GM23248 (cell line): ENCODE measurements at regions not wholly inside any gene's neighbourhood (a gene's known extent, or its start where the extent isn't known, plus 50 kb on each side); places are given as distances from the start of the nearest gene placed in this dataset.

Source experiments
- DNase-seq: peaks from one replicate; pipeline ENCODE4 v3.0.0-alpha.2; 2015
- H2AFZ ChIP-seq: fragments of 200-600 bp; sonication (generic); 2 replicates; pipeline ENCODE4 v1.6.1; 2016; ENCODE audit warnings: antibody characterized with exemption
- H3F3A ChIP-seq: fragments of 200-600 bp; sonication (generic); 2 replicates; pipeline ENCODE4 v1.6.1; 2016; ENCODE audit warnings: mild to moderate bottlenecking, antibody characterized with exemption, mixed run types; ENCODE audit not compliant: insufficient read depth
- H3K27ac ChIP-seq: fragments of 200-600 bp; sonication (generic); 2 replicates; pipeline ENCODE4 v1.5.1; 2016; ENCODE audit warnings: mild to moderate bottlenecking
- H3K27me3 ChIP-seq: fragments of 200-600 bp; sonication (generic); replicated peaks from 2 replicates; pipeline ENCODE4 v1.6.1; 2016; ENCODE audit warnings: mild to moderate bottlenecking; ENCODE audit not compliant: insufficient read depth
- H3K36me3 ChIP-seq: fragments of 200-600 bp; sonication (generic); 2 replicates; pipeline ENCODE4 v1.6.1; 2016; ENCODE audit warnings: low read depth, mild to moderate bottlenecking
- H3K4me1 ChIP-seq: fragments of 200-600 bp; sonication (generic); 2 replicates; pipeline ENCODE4 v1.6.1; 2016; ENCODE audit warnings: mild to moderate bottlenecking; ENCODE audit not compliant: insufficient read depth
- H3K4me2 ChIP-seq: fragments of 200-600 bp; sonication (generic); one replicate; pipeline ENCODE4 v1.6.1; 2016; ENCODE audit warnings: mild to moderate bottlenecking; ENCODE audit not compliant: unreplicated experiment
- H3K4me3 ChIP-seq: fragments of 200-600 bp; sonication (generic); 2 replicates; pipeline ENCODE4 v1.5.1; 2016; ENCODE audit warnings: mild to moderate bottlenecking
- H3K79me2 ChIP-seq: fragments of 200-600 bp; sonication (generic); 2 replicates; pipeline ENCODE4 v1.6.1; 2016; ENCODE audit warnings: mild to moderate bottlenecking; ENCODE audit not compliant: insufficient read depth
- H3K9ac ChIP-seq: fragments of 200-600 bp; sonication (generic); 2 replicates; pipeline ENCODE4 v1.6.1; 2016; ENCODE audit warnings: mild to moderate bottlenecking
- H3K9me2 ChIP-seq: fragments of 200-600 bp; sonication (generic); 2 replicates; pipeline ENCODE4 v1.6.1; 2016; ENCODE audit warnings: mixed run types, mild to moderate bottlenecking, moderate library complexity; ENCODE audit not compliant: insufficient read depth
- H3K9me3 ChIP-seq: fragments of 200-600 bp; sonication (generic); one replicate; pipeline ENCODE4 v1.6.1; 2017; ENCODE audit warnings: low read depth
- H4K20me1 ChIP-seq: fragments of 200-600 bp; sonication (generic); 2 replicates; pipeline ENCODE4 v1.6.0; 2016; ENCODE audit not compliant: insufficient read depth
- EZH2 ChIP-seq: fragments of 200-600 bp; sonication (generic); IDR thresholded peaks from 2 replicates; pipeline ENCODE4 v1.6.1; 2018; ENCODE audit warnings: antibody characterized with exemption, mild to moderate bottlenecking; ENCODE audit not compliant: insufficient read depth, poor library complexity, severe bottlenecking
- EZH2phosphoT487 ChIP-seq: fragments of 200-600 bp; sonication (generic); IDR thresholded peaks from 2 replicates; pipeline ENCODE4 v1.6.1; 2018; ENCODE audit warnings: antibody characterized with exemption, moderate library complexity, mild to moderate bottlenecking, low read depth; ENCODE audit not compliant: insufficient read depth
- WGBS, 2 experiments: methylation state at CpG; one replicate each; pipeline ENCODE4 v1.1.6; 2015 to 2017; ENCODE audit warnings: low lambda C conversion rate in 2 of 2, low coverage in 1 of 2; ENCODE audit errors: missing lambda C conversion rate in 2 of 2; 5-methylcytosine and 5-hydroxymethylcytosine counted together
- in situ Hi-C: fragments of 300-500 bp; cut with MboI; formaldehyde crosslinking; loops from 2 replicates; pipeline ENCODE4 v1.15.0; 2020

GRCh38 chr10:37675449-37675848 lies 182.0 kb downstream of the ZNF248 start:
- H3K9me3 ChIP-seq: no peaks in the 10 kb centered on the region
- 43 to 51% methylated on average over 4 of the region's 4 CpGs for WGBS, 2 experiments
- no peak overlapping the region for H3K4me2 ChIP-seq
- no peaks in the 10 kb centered on the region for H3F3A ChIP-seq
- no peak for DNase-seq
- H3K79me2 ChIP-seq: no peaks in the 10 kb centered on the region
- H3K36me3 ChIP-seq: no peaks in the 10 kb centered on the region
- H3K4me3 ChIP-seq: no peak overlapping the region
- TF ChIP-seq EZH2phosphoT487 (no peak), EZH2 (no peak)
- no peaks in the 10 kb centered on the region for H3K9me2 ChIP-seq
- no peak overlapping the region for H3K27ac ChIP-seq
- H3K4me1 ChIP-seq: no peaks in the 10 kb centered on the region
- in situ Hi-C loops: no loop called here
- H4K20me1 ChIP-seq: no peaks in the 10 kb centered on the region
- no peak overlapping the region for H3K9ac ChIP-seq
- H2AFZ ChIP-seq: no peak overlapping the region
- no peaks in the 10 kb centered on the region for H3K27me3 ChIP-seq

- H3K9ac ChIP-seq: no peak overlapping the region
- H2AFZ ChIP-seq: no peak overlapping the region
- WGBS, 2 experiments: 0% methylated on average over 1 of the region's 1 CpG
- in situ Hi-C loops: no loop called here
- no peaks in the 10 kb centered on the region for H3K27me3 ChIP-seq
- no peak for DNase-seq
- H4K20me1 ChIP-seq: no peaks in the 10 kb centered on the region
- no peak overlapping the region for H3K4me3 ChIP-seq
- H3K9me3 ChIP-seq: no peaks in the 10 kb centered on the region
- H3F3A ChIP-seq: no peaks in the 10 kb centered on the region
- no peaks in the 10 kb centered on the region for H3K79me2 ChIP-seq
- H3K4me1 ChIP-seq: no peaks in the 10 kb centered on the region
- H3K27ac ChIP-seq: no peak overlapping the region
- TF ChIP-seq EZH2phosphoT487 (no peak), EZH2 (no peak)
- no peaks in the 10 kb centered on the region for H3K36me3 ChIP-seq
- no peak overlapping the region for H3K4me2 ChIP-seq
- H3K9me2 ChIP-seq: no peaks in the 10 kb centered on the region
Measured at GRCh38 chr10:37671802-37672201, 185.6 kb downstream of the ZNF248 start.

GRCh38 chr10:37667736-37668135 lies 189.7 kb downstream of the ZNF248 start:
- no peak for TF ChIP-seq EZH2
- TF ChIP-seq EZH2phosphoT487: no peak
- Histone ChIP-seq H3K27me3 (no peaks in the 10 kb centered on the region), H3K4me1 (no peaks in the 10 kb centered on the region), H3K9me3 (no peaks in the 10 kb centered on the region), H3K9ac (no peak overlapping the region), H3K4me3 (no peak overlapping the region), H3F3A (no peaks in the 10 kb centered on the region), H3K36me3 (no peaks in the 10 kb centered on the region), H3K9me2 (no peaks in the 10 kb centered on the region), H2AFZ (no peak overlapping the region), H3K27ac (no peak overlapping the region), H3K4me2 (no peak overlapping the region), H3K79me2 (no peaks in the 10 kb centered on the region), H4K20me1 (no peaks in the 10 kb centered on the region)
- in situ Hi-C loops: no loop called here
- DNase-seq: no peak

- 27 to 49% methylated on average over 2 of the region's 2 CpGs for WGBS, 2 experiments
- H3K4me1 ChIP-seq: no peaks in the 10 kb centered on the region
- no peak overlapping the region for H3K4me3 ChIP-seq
- H3K4me2 ChIP-seq: no peak overlapping the region
- no peaks in the 10 kb centered on the region for H4K20me1 ChIP-seq
- H2AFZ ChIP-seq: no peak overlapping the region
- no peaks in the 10 kb centered on the region for H3F3A ChIP-seq
- in situ Hi-C loops: no loop called here
- no peaks in the 10 kb centered on the region for H3K9me3 ChIP-seq
- H3K79me2 ChIP-seq: no peaks in the 10 kb centered on the region
- no peaks in the 10 kb centered on the region for H3K27me3 ChIP-seq
- no peak for TF ChIP-seq EZH2phosphoT487
- no peak for TF ChIP-seq EZH2
- no peaks in the 10 kb centered on the region for H3K36me3 ChIP-seq
- no peak overlapping the region for H3K27ac ChIP-seq
- DNase-seq: no peak
- no peak overlapping the region for H3K9ac ChIP-seq
- no peaks in the 10 kb centered on the region for H3K9me2 ChIP-seq
Measured at GRCh38 chr10:37654466-37654865, 202.9 kb downstream of the ZNF248 start.

GRCh38 chr10:37643187-37643586 lies 214.2 kb downstream of the ZNF248 start:
- Histone ChIP-seq H3K9me3 (no peaks in the 10 kb centered on the region), H3K4me2 (no peak overlapping the region), H3K36me3 (no peaks in the 10 kb centered on the region), H3K9ac (no peak overlapping the region), H3F3A (no peaks in the 10 kb centered on the region), H2AFZ (no peak overlapping the region), H3K27ac (no peak overlapping the region), H3K4me3 (no peak overlapping the region), H3K79me2 (no peaks in the 10 kb centered on the region), H3K4me1 (no peaks in the 10 kb centered on the region), H3K27me3 (no peaks in the 10 kb centered on the region), H3K9me2 (no peaks in the 10 kb centered on the region), H4K20me1 (no peaks in the 10 kb centered on the region)
- in situ Hi-C loops: no loop called here
- no peak for TF ChIP-seq EZH2
- TF ChIP-seq EZH2phosphoT487: no peak
- DNase-seq: no peak
- 0 to 7% methylated on average over 1 of the region's 1 CpG for WGBS, 2 experiments
